Gastroesophageal sphincter (tissue), 3 donors: ENCODE measurements at regions not wholly inside any gene's neighbourhood (a gene's known extent, or its start where the extent isn't known, plus 50 kb on each side); places are given as distances from the start of the nearest gene placed in this dataset.

Experiments used
- CTCF ChIP-seq, 4 experiments: fragments of 200-600 bp in 2 of 4; fragments of 450-650 bp in 2 of 4; sonication (generic) in 1 of 4; IDR thresholded peaks; one replicate each; pipeline ENCODE4 v1.5.1; 2017 to 2019; ENCODE audit warnings: antibody characterized with exemption in 4 of 4, mild to moderate bottlenecking in 2 of 4, moderate library complexity in 2 of 4
- POLR2A ChIP-seq, 2 donors: fragments of 450-650 bp; IDR thresholded peaks; one replicate each; pipeline ENCODE4 v1.6.1; 2017; ENCODE audit warnings: antibody characterized with exemption in 2 of 2, mild to moderate bottlenecking in 2 of 2, moderate library complexity in 1 of 2

GRCh38 chr3:153590051-153590450, 428.0 kb downstream of the RAP2B start:
- no peak for TF ChIP-seq POLR2A (IDR thresholded peaks at IDR 0.05)
- no peak for TF ChIP-seq CTCF (IDR thresholded peaks at IDR 0.05)
